HepG2 (cell line): ENCODE measurements at regions not wholly inside any gene's neighbourhood (a gene's known extent, or its start where the extent isn't known, plus 50 kb on each side); places are given as distances from the start of the nearest gene placed in this dataset.

ENCODE experiments used
- ATAC-seq: fragments of 200-7000 bp; cut with Tn5 transposase; 3 replicates; pipeline ENCODE4 v1.9.1; 2020; ENCODE audit warnings: mild to moderate bottlenecking, moderate library complexity
- BruUV-seq: library from RNA; stranded (reverse); fragments of 400-500 nt; replicated peaks from 2 replicates; lab custom pipeline; 2021; lab: Mats Ljungman, UMichigan
- CTCF ChIA-PET: fragments of 300-600 bp; formaldehyde crosslinking; extraction: SDS; loops from one replicate; lab custom pipeline; 2021; ENCODE audit warnings: low total read pairs, inconsistent platforms, low intra/inter-chr PET ratio; lab: Yijun Ruan, JAX
- POLR2A ChIA-PET: fragments of 350-600 bp; sonication (Branson Sonifier 250); formaldehyde crosslinking; loops from one replicate; lab custom pipeline; 2020; ENCODE audit warnings: antibody characterized with exemption, inconsistent platforms; lab: Yijun Ruan, JAX
- DNase-seq: peaks from one replicate; pipeline ENCODE4 v3.0.0-alpha.2; 2015; ENCODE audit warnings: low spot score
- FAIRE-seq: peaks from 3 replicates; lab custom pipeline; 2011; peaks lifted over from hg19 to GRCh38; lab: Jason Lieb, UNC
- H2AFZ ChIP-seq: one replicate; pipeline ENCODE4 v1.6.1; 2011; ENCODE audit warnings: low read length, inconsistent platforms
- H3K27ac ChIP-seq: fragments of 300-600 bp; 3 replicates; pipeline ENCODE4 v1.8.0; 2011; ENCODE audit warnings: mixed run types, mild to moderate bottlenecking, mixed read lengths, low read length, inconsistent platforms; ENCODE audit not compliant: insufficient read depth; ENCODE audit errors: extremely low read length
- H3K27me3 ChIP-seq, 2 experiments: fragments of 200-600 bp in 1 of 2; 2 replicates in 1 of 2; 3 replicates in 1 of 2; pipeline versions ENCODE4 v1.6.0 to v1.8.0; 2011; ENCODE audit warnings: low read length in 2 of 2, mild to moderate bottlenecking in 2 of 2, moderate library complexity in 2 of 2, inconsistent platforms in 1 of 2; ENCODE audit not compliant: insufficient read depth in 2 of 2, control insufficient read depth in 1 of 2
- H3K36me3 ChIP-seq, 2 experiments: fragments of 200-600 bp in 1 of 2; replicated peaks in 1 of 2; 2 replicates in 1 of 2; 3 replicates in 1 of 2; pipeline versions ENCODE4 v1.5.1 to v1.8.0; 2011; ENCODE audit warnings: low read length in 2 of 2, inconsistent platforms in 1 of 2; ENCODE audit not compliant: insufficient read depth in 2 of 2, control insufficient read depth in 1 of 2
- H3K4me1 ChIP-seq: 2 replicates; pipeline ENCODE4 v1.5.1; 2012; ENCODE audit warnings: low read length, inconsistent platforms; ENCODE audit not compliant: insufficient read depth
- H3K4me2 ChIP-seq: 2 replicates; pipeline ENCODE4 v1.6.0; 2011; ENCODE audit warnings: low read depth, low read length, inconsistent platforms
- H3K4me3 ChIP-seq, 3 experiments: fragments of 200-600 bp in 1 of 3; sonication (generic), shearing (Covaris generic) in 1 of 3; replicated peaks in 1 of 3; 2 replicates each; pipeline ENCODE4 v1.5.1; 2011 to 2016; ENCODE audit warnings: low read length in 3 of 3, inconsistent platforms in 2 of 3, low read depth in 2 of 3, mild to moderate bottlenecking in 2 of 3, control low read depth in 1 of 3, mixed read lengths in 1 of 3; ENCODE audit not compliant: insufficient read depth in 1 of 3
- H3K79me2 ChIP-seq: one replicate; pipeline ENCODE4 v1.6.1; 2011; ENCODE audit warnings: low read length, inconsistent platforms; ENCODE audit not compliant: insufficient read depth
- H3K9ac ChIP-seq: 2 replicates; pipeline ENCODE4 v1.6.0; 2011; ENCODE audit warnings: mild to moderate bottlenecking, low read depth, low read length, inconsistent platforms; ENCODE audit not compliant: insufficient read depth
- H3K9me3 ChIP-seq: 2 replicates; pipeline ENCODE4 v1.5.1; 2012; ENCODE audit warnings: mild to moderate bottlenecking, low read length
- H4K20me1 ChIP-seq: 2 replicates; pipeline ENCODE4 v1.6.0; 2011; ENCODE audit warnings: inconsistent platforms, mild to moderate bottlenecking, low read length, moderate library complexity; ENCODE audit not compliant: insufficient read depth
- ATF7 ChIP-seq, 2 experiments: fragments of 450-650 bp in 1 of 2; sonication (generic) in 1 of 2; formaldehyde crosslinking in 1 of 2; IDR thresholded peaks; 2 replicates each; pipeline versions ENCODE4 v1.4.0 to v1.6.1; 2016 to 2020; ENCODE audit warnings: antibody characterized with exemption in 1 of 2, mild to moderate bottlenecking in 1 of 2, missing genetic modification reagents in 1 of 2
- CENPT ChIP-seq: sonication (generic); formaldehyde crosslinking; IDR thresholded peaks from 2 replicates; pipeline ENCODE4 v1.8.0; 2022; ENCODE audit warnings: low read depth, mild to moderate bottlenecking, moderate library complexity, missing genetic modification reagents
- HDAC2 ChIP-seq: sonication (generic); formaldehyde crosslinking; IDR thresholded peaks from 2 replicates; pipeline ENCODE4 v1.4.0; 2020; ENCODE audit warnings: missing genetic modification reagents
- KDM1A ChIP-seq: IDR thresholded peaks from 2 replicates; pipeline ENCODE4 v1.6.1; 2016; ENCODE audit warnings: missing compliant biosample characterization
- KLF11 ChIP-seq: IDR thresholded peaks from 2 replicates; pipeline ENCODE4 v1.6.1; 2016; ENCODE audit warnings: missing compliant biosample characterization
- MEF2D ChIP-seq: sonication (generic); formaldehyde crosslinking; IDR thresholded peaks from 2 replicates; pipeline ENCODE4 v1.5.1; 2020; ENCODE audit warnings: mild to moderate bottlenecking, missing genetic modification reagents
- PLRG1 ChIP-seq: fragments of 450-650 bp; conservative IDR thresholded peaks from 2 replicates; pipeline ENCODE4 v1.6.1; 2016
- ZNF263 ChIP-seq: sonication (generic); formaldehyde crosslinking; IDR thresholded peaks from 2 replicates; pipeline ENCODE4 v1.4.0; 2020; ENCODE audit warnings: missing genetic modification reagents
- WGBS: methylation state at CpG from one replicate; pipeline ENCODE4 v1.1.6; 2017; ENCODE audit warnings: low lambda C conversion rate; 5-methylcytosine and 5-hydroxymethylcytosine counted together
- in situ Hi-C: cut with HindIII; loops from 2 replicates; pipeline ENCODE4 v1.10.0; 2017; ENCODE audit warnings: low pct_unique_long_range_greater_than_20kb; ENCODE audit not compliant: extremely low pct_ligation_motif_present
- intact Hi-C: fragments of 100-400 bp; cut with micrococcal nuclease; formaldehyde crosslinking; loops from one replicate; pipeline ENCODE4 v1.10.0; 2022; ENCODE audit not compliant: unreplicated experiment
- TF ChIP-seq, protein P1 (sequence below): IDR thresholded peaks from 2 replicates; pipeline ENCODE4 v1.6.1; 2016; ENCODE audit warnings: low read depth
- TF ChIP-seq, protein P2 (sequence below): sonication (generic); formaldehyde crosslinking; IDR thresholded peaks from 2 replicates; pipeline ENCODE4 v1.5.0; 2020; ENCODE audit warnings: mild to moderate bottlenecking, missing genetic modification reagents, borderline replicate concordance
- TF ChIP-seq, protein P3 (sequence below): sonication (generic); formaldehyde crosslinking; IDR thresholded peaks from 2 replicates; pipeline ENCODE4 v1.4.0; 2020; ENCODE audit warnings: missing genetic modification reagents, mild to moderate bottlenecking, borderline replicate concordance

GRCh38 chr10:62742536-62743061, 61.9 kb upstream of the ADO start:
- FAIRE-seq (no peak), DNase-seq (no peak), ATAC-seq (no peak)
- Histone ChIP-seq H3K27me3 (no peaks in the 10 kb centered on the region; a peak in 1 of 5 replicates), H3K27ac (no peak overlapping the region), H3K9ac (no peak overlapping the region), H3K4me3 (no peak overlapping the region), H3K79me2 (no peaks in the 10 kb centered on the region), H4K20me1 (no peaks in the 10 kb centered on the region), H3K4me2 (no peak overlapping the region), H3K9me3 (no peaks in the 10 kb centered on the region), H3K36me3 (no peaks in the 10 kb centered on the region), H2AFZ (no peak overlapping the region), H3K4me1 (no peaks in the 10 kb centered on the region)
- intact Hi-C loops: no loop called here
- no TSS peak for BruUV-seq
- POLR2A ChIA-PET: no interaction called here
- CTCF ChIA-PET: no interaction called here
- TF ChIP-seq KDM1A (CRISPR knock-in tag): no peak
- no peak for TF ChIP-seq MEF2D (CRISPR knock-in tag)
- no peak for TF ChIP-seq KLF11 (CRISPR knock-in tag)
- TF ChIP-seq CENPT (CRISPR knock-in tag): no peak
- TF ChIP-seq ZNF263 (CRISPR knock-in tag): no peak
- TF ChIP-seq, protein P1, sequence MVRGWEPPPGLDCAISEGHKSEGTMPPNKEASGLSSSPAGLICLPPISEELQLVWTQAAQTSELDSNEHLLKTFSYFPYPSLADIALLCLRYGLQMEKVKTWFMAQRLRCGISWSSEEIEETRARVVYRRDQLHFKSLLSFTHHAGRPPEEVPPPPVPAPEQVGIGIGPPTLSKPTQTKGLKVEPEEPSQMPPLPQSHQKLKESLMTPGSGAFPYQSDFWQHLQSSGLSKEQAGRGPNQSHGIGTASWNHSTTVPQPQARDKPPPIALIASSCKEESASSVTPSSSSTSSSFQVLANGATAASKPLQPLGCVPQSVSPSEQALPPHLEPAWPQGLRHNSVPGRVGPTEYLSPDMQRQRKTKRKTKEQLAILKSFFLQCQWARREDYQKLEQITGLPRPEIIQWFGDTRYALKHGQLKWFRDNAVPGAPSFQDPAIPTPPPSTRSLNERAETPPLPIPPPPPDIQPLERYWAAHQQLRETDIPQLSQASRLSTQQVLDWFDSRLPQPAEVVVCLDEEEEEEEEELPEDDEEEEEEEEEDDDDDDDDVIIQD: no peak
- no peak for TF ChIP-seq HDAC2 (CRISPR knock-in tag)
- TF ChIP-seq, protein P2, sequence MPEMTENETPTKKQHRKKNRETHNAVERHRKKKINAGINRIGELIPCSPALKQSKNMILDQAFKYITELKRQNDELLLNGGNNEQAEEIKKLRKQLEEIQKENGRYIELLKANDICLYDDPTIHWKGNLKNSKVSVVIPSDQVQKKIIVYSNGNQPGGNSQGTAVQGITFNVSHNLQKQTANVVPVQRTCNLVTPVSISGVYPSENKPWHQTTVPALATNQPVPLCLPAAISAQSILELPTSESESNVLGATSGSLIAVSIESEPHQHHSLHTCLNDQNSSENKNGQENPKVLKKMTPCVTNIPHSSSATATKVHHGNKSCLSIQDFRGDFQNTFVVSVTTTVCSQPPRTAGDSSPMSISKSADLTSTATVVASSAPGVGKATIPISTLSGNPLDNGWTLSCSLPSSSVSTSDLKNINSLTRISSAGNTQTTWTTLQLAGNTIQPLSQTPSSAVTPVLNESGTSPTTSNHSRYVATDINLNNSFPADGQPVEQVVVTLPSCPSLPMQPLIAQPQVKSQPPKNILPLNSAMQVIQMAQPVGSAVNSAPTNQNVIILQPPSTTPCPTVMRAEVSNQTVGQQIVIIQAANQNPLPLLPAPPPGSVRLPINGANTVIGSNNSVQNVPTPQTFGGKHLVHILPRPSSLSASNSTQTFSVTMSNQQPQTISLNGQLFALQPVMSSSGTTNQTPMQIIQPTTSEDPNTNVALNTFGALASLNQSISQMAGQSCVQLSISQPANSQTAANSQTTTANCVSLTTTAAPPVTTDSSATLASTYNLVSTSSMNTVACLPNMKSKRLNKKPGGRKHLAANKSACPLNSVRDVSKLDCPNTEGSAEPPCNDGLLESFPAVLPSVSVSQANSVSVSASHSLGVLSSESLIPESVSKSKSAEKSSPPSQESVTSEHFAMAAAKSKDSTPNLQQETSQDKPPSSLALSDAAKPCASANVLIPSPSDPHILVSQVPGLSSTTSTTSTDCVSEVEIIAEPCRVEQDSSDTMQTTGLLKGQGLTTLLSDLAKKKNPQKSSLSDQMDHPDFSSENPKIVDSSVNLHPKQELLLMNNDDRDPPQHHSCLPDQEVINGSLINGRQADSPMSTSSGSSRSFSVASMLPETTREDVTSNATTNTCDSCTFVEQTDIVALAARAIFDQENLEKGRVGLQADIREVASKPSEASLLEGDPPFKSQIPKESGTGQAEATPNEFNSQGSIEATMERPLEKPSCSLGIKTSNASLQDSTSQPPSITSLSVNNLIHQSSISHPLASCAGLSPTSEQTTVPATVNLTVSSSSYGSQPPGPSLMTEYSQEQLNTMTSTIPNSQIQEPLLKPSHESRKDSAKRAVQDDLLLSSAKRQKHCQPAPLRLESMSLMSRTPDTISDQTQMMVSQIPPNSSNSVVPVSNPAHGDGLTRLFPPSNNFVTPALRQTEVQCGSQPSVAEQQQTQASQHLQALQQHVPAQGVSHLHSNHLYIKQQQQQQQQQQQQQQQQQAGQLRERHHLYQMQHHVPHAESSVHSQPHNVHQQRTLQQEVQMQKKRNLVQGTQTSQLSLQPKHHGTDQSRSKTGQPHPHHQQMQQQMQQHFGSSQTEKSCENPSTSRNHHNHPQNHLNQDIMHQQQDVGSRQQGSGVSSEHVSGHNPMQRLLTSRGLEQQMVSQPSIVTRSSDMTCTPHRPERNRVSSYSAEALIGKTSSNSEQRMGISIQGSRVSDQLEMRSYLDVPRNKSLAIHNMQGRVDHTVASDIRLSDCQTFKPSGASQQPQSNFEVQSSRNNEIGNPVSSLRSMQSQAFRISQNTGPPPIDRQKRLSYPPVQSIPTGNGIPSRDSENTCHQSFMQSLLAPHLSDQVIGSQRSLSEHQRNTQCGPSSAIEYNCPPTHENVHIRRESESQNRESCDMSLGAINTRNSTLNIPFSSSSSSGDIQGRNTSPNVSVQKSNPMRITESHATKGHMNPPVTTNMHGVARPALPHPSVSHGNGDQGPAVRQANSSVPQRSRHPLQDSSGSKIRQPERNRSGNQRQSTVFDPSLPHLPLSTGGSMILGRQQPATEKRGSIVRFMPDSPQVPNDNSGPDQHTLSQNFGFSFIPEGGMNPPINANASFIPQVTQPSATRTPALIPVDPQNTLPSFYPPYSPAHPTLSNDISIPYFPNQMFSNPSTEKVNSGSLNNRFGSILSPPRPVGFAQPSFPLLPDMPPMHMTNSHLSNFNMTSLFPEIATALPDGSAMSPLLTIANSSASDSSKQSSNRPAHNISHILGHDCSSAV (CRISPR knock-in tag): no peak
- TF ChIP-seq, protein P3, sequence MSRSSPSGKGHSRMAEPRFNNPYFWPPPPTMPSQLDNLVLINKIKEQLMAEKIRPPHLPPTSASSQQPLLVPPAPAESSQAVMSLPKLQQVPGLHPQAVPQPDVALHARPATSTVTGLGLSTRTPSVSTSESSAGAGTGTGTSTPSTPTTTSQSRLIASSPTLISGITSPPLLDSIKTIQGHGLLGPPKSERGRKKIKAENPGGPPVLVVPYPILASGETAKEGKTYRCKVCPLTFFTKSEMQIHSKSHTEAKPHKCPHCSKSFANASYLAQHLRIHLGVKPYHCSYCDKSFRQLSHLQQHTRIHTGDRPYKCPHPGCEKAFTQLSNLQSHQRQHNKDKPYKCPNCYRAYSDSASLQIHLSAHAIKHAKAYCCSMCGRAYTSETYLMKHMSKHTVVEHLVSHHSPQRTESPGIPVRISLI (CRISPR knock-in tag): no peak
- TF ChIP-seq PLRG1: no peak
- TF ChIP-seq ATF7 (IDR thresholded peaks at IDR 0.05): no peak
- no peak for TF ChIP-seq ATF7 (CRISPR knock-in tag; IDR thresholded peaks at IDR 0.05)
- 26% methylated on average over 6 of the region's 6 CpGs for WGBS
- in situ Hi-C loops: no loop called here
